CD4-positive, alpha-beta T cell (primary cell): ENCODE measurements at regions not wholly inside any gene's neighbourhood (a gene's known extent, or its start where the extent isn't known, plus 50 kb on each side); places are given as distances from the start of the nearest gene placed in this dataset.

Source experiments
- ATAC-seq: fragments of 200-7000 bp; cut with Tn5 transposase; one replicate; pipeline ENCODE4 v1.10.0; 2022; ENCODE audit warnings: mild to moderate bottlenecking; ENCODE audit not compliant: poor library complexity
- CTCF ChIA-PET: fragments of 350-600 bp; sonication (Branson Sonifier 250); formaldehyde crosslinking; loops from one replicate; lab custom pipeline; 2021; ENCODE audit warnings: antibody characterized with exemption, inconsistent platforms; lab: Charles Lee
- POLR2A ChIA-PET: fragments of 350-600 bp; sonication (Branson Sonifier 250); formaldehyde crosslinking; loops from one replicate; lab custom pipeline; 2021; ENCODE audit warnings: antibody characterized with exemption, inconsistent platforms; lab: Charles Lee
- DNase-seq, 14 experiments: peaks; one replicate each; pipeline ENCODE4 v3.0.0-alpha.2; 2013 to 2020; ENCODE audit warnings: mixed read lengths in 2 of 14
- H3K27ac ChIP-seq, 2 donors: one replicate each; pipeline versions ENCODE4 v1.5.1 to v1.7.0; 2013; ENCODE audit warnings: low read length in 2 of 2, low read depth in 1 of 2, mild to moderate bottlenecking in 1 of 2
- H3K27me3 ChIP-seq, 2 experiments: 1 replicate in 1 of 2; 2 replicates in 1 of 2; pipeline versions ENCODE4 v1.6.1 to v1.7.0; 2013; ENCODE audit warnings: low read length in 2 of 2, control low read depth in 1 of 2, mild to moderate bottlenecking in 1 of 2, moderate library complexity in 1 of 2; ENCODE audit not compliant: insufficient read depth in 2 of 2, control insufficient read depth in 1 of 2
- H3K36me3 ChIP-seq: one replicate; pipeline ENCODE4 v1.6.1; 2013; ENCODE audit warnings: low read length, control low read depth; ENCODE audit not compliant: insufficient read depth
- H3K4me1 ChIP-seq: one replicate; pipeline ENCODE4 v1.6.1; 2013; ENCODE audit warnings: low read length, control low read depth; ENCODE audit not compliant: insufficient read depth
- H3K4me3 ChIP-seq: one replicate; pipeline ENCODE4 v1.5.1; 2013; ENCODE audit warnings: mild to moderate bottlenecking, low read length, moderate library complexity
- H3K9me3 ChIP-seq, 2 experiments: 1 replicate in 1 of 2; 2 replicates in 1 of 2; pipeline versions ENCODE4 v1.6.1 to v1.7.0; 2013; ENCODE audit warnings: low read length in 2 of 2, mild to moderate bottlenecking in 2 of 2, control low read depth in 1 of 2, moderate library complexity in 1 of 2; ENCODE audit not compliant: control insufficient read depth in 1 of 2, insufficient read depth in 1 of 2
- H3K27ac Mint-ChIP-seq: one replicate; pipeline ENCODE4 v1.8.0; 2020; ENCODE audit warnings: mixed read lengths
- H3K27me3 Mint-ChIP-seq: one replicate; pipeline ENCODE4 v1.8.0; 2021; ENCODE audit warnings: mixed read lengths
- H3K36me3 Mint-ChIP-seq: one replicate; pipeline ENCODE4 v1.8.0; 2021; ENCODE audit warnings: low read depth, mixed read lengths
- H3K4me1 Mint-ChIP-seq: one replicate; pipeline ENCODE4 v1.8.0; 2021; ENCODE audit warnings: low read depth, mixed read lengths
- H3K4me3 Mint-ChIP-seq: one replicate; pipeline ENCODE4 v1.8.0; 2020; ENCODE audit warnings: mild to moderate bottlenecking, mixed read lengths
- H3K9me3 Mint-ChIP-seq: one replicate; pipeline ENCODE4 v1.8.0; 2020; ENCODE audit warnings: mixed read lengths
- intact Hi-C, 2 experiments: fragments of 100-400 bp; cut with DNase I in 1 of 2; cut with micrococcal nuclease in 1 of 2; formaldehyde crosslinking; loops; one replicate each; pipeline versions ENCODE4 v1.15.1 to v1.9.0; 2023 to 2025; cut with DNase I, micrococcal nuclease
- TF ChIP-seq, protein P1 (sequence below): fragments of 200-600 bp; IDR thresholded peaks from one replicate; pipeline ENCODE4 v1.8.0; 2022; ENCODE audit warnings: antibody characterized with exemption, mild to moderate bottlenecking

DNA sequence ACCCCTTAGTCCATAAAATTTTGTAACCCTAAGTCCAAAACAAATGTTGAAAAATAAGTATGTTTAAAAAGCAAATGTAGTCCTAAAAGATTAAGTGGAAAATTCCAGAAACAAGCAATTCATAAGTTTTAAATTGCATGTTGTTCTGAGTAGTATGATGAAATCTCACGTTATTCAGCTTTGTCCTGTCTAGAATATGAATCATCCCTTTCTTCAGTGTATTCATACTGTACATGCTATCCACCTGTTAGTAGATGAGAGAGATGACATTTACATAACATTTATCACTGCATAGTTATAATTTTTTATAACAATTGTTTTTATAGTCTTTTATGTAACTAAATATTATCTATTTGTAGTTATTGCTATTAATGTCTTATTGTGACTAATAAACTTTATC lies 622.3 kb upstream of the CHORDC1 start:
- Histone ChIP-seq H3K9me3 (no peaks in the 10 kb centered on the region), H3K27ac (no peak overlapping the region), H3K4me3 (no peak overlapping the region), H3K4me1 (no peaks in the 10 kb centered on the region), H3K27me3 (no peaks in the 10 kb centered on the region), H3K36me3 (no peaks in the 10 kb centered on the region)
- TF ChIP-seq, protein P1, sequence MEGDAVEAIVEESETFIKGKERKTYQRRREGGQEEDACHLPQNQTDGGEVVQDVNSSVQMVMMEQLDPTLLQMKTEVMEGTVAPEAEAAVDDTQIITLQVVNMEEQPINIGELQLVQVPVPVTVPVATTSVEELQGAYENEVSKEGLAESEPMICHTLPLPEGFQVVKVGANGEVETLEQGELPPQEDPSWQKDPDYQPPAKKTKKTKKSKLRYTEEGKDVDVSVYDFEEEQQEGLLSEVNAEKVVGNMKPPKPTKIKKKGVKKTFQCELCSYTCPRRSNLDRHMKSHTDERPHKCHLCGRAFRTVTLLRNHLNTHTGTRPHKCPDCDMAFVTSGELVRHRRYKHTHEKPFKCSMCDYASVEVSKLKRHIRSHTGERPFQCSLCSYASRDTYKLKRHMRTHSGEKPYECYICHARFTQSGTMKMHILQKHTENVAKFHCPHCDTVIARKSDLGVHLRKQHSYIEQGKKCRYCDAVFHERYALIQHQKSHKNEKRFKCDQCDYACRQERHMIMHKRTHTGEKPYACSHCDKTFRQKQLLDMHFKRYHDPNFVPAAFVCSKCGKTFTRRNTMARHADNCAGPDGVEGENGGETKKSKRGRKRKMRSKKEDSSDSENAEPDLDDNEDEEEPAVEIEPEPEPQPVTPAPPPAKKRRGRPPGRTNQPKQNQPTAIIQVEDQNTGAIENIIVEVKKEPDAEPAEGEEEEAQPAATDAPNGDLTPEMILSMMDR: no peak
- H3K36me3 Mint-ChIP-seq: no peaks in the 10 kb centered on the region
- no peaks in the 10 kb centered on the region for H3K4me1 Mint-ChIP-seq
- H3K27ac Mint-ChIP-seq: no peak overlapping the region
- no peak overlapping the region for H3K4me3 Mint-ChIP-seq
- H3K9me3 Mint-ChIP-seq: peaks cover 7% of the 10 kb centered on the region
- no peaks in the 10 kb centered on the region for H3K27me3 Mint-ChIP-seq
- DNase-seq (no peak), ATAC-seq (no peak)
- POLR2A ChIA-PET: no interaction called here
- intact Hi-C loops: no loop called here
- CTCF ChIA-PET: no interaction called here

GRCh38 chr11:90844041-90844440 lies 621.2 kb upstream of the CHORDC1 start:
- ATAC-seq (no peak), DNase-seq (no peak)
- intact Hi-C loops: no loop called here
- Mint-ChIP-seq H3K36me3 (no peaks in the 10 kb centered on the region), H3K27me3 (no peaks in the 10 kb centered on the region), H3K9me3 (peaks cover 7% of the 10 kb centered on the region), H3K4me1 (no peaks in the 10 kb centered on the region), H3K27ac (no peak overlapping the region), H3K4me3 (no peak overlapping the region)
- Histone ChIP-seq H3K4me1 (no peaks in the 10 kb centered on the region), H3K27ac (no peak overlapping the region), H3K4me3 (no peak overlapping the region), H3K36me3 (no peaks in the 10 kb centered on the region), H3K9me3 (no peaks in the 10 kb centered on the region), H3K27me3 (no peaks in the 10 kb centered on the region)
- ChIA-PET POLR2A (no interaction called here), CTCF (no interaction called here)
- TF ChIP-seq, protein P1: no peak

GRCh38 chr11:90842681-90843080 lies 619.8 kb upstream of the CHORDC1 start:
- no peaks in the 10 kb centered on the region for H3K36me3 ChIP-seq
- no peaks in the 10 kb centered on the region for H3K27me3 ChIP-seq
- Mint-ChIP-seq H3K27ac (no peak overlapping the region), H3K27me3 (no peaks in the 10 kb centered on the region), H3K36me3 (no peaks in the 10 kb centered on the region), H3K4me1 (no peaks in the 10 kb centered on the region), H3K4me3 (no peak overlapping the region), H3K9me3 (peaks cover 2% of the 10 kb centered on the region)
- POLR2A ChIA-PET: no interaction called here
- intact Hi-C loops: no loop called here
- CTCF ChIA-PET: no interaction called here
- H3K4me3 ChIP-seq: no peak overlapping the region
- no peak overlapping the region for H3K27ac ChIP-seq
- DNase-seq (no peak), ATAC-seq (no peak)
- H3K4me1 ChIP-seq: no peaks in the 10 kb centered on the region
- no peaks in the 10 kb centered on the region for H3K9me3 ChIP-seq
- TF ChIP-seq, protein P1: no peak
